NCI-H510A treated with DMSO at 0.1 percent for 48 hours (cell line): ENCODE measurements at regions not wholly inside any gene's neighbourhood (a gene's known extent, or its start where the extent isn't known, plus 50 kb on each side); places are given as distances from the start of the nearest gene placed in this dataset.
"Not testable (repeated sequence)": the region's sequence is repeated elsewhere in the genome, so short reads cannot be mapped to it uniquely, and the experiment has no call there.

Source experiments
- DNase-seq: peaks from one replicate; lab custom pipeline; 2025; lab: John Stamatoyannopoulos, UW

DNA sequence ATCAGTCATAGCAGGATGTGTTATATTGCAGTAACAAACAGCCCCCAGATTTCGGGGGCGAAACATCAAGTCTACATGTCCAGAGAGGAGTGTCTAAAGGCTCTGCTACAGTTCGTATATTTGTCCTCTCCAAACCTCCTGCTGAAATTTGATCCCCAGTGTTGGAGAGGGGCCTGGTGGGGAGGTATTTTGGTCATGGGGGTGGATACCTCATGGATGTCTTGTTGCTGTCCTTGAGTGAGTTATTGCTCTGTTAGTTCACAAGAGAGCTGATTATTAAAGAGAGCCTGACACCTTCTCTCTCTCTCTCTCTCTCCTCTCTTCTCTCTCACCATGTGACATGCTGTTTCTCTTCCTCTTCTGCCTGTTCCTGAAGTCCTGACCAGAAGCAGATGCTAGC, 343.7 kb downstream of the TCERG1L start:
- no peak for DNase-seq

- DNase-seq = no peak
These were observed 343.0 kb downstream of the TCERG1L start for GRCh38 chr10:130968511-130968910.

DNA sequence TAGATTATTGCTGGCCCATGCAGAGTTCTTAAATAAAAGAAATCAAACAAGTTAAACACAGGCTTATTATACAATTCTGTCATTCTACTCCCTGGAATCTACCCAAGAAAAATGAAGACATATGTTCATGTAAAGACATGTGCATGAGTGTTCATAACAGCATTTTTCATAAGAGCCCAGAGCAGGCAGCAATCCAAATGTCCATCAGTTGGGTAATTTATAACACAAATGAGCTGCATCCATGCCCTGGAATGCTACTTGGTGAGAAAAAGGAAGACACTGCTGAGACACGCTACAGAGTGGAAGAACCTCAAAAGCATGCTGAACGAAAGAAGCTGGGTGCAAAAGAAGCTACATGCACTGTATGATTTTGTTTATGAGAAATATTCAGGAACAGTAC, 342.6 kb downstream of the TCERG1L start:
- DNase-seq = no peak

GRCh38 chr10:130969700-130970099, 341.8 kb downstream of the TCERG1L start:
- no peak for DNase-seq

DNA sequence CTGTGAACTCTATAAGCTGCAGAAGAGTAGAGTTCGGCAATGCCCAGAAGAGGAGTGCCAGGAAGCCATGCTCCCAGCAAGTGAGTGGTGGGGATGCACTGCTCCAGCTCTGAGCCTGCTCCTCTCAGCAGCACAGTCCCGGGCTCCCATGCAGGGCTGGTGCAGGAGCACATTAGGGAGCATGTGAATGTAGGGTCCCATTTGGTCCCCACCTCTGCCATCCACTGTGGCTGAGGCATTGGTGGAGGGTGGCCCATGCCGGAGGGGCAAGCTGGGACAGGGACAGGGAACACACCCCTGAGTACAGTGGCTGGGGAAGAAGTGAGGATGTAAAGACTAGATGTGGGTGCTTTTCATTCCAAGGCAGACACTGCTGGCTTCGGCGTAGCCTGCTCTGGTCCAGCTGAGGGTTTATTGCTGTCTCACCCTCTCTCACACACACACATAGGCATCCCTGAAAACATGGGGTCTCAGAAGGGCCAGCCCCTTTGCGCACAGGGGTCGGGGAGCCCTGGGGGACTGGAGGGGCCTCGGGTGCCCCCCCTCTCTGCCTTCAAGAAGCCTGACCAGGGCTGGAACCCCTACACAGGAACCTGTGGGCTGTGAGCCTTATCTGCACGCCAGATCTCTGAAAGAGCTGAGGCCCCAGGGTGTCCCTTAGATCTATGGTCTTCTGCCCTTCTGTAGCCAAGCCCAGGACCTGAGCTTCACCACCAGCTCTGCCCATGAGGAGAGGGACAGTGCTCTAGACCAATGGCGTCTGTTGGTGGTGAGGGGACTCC, 341.0 kb downstream of the TCERG1L start:
- no peak for DNase-seq

DNA sequence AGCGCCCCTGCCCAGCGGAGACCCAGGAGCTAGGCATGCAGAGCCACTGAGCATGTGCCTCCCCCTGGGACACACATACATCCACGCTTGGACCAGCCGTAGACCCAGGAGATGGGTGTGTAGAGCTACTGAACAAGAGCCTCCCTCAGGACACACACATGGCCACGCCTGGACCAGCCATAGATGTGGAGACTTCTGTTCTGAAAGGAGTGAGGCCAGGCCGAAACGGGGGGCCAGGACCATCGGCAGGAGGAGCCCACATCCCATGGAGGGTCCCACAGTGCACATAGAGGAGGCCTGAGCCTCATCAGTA, 340.4 kb downstream of the TCERG1L start:
- no peak for DNase-seq

DNA sequence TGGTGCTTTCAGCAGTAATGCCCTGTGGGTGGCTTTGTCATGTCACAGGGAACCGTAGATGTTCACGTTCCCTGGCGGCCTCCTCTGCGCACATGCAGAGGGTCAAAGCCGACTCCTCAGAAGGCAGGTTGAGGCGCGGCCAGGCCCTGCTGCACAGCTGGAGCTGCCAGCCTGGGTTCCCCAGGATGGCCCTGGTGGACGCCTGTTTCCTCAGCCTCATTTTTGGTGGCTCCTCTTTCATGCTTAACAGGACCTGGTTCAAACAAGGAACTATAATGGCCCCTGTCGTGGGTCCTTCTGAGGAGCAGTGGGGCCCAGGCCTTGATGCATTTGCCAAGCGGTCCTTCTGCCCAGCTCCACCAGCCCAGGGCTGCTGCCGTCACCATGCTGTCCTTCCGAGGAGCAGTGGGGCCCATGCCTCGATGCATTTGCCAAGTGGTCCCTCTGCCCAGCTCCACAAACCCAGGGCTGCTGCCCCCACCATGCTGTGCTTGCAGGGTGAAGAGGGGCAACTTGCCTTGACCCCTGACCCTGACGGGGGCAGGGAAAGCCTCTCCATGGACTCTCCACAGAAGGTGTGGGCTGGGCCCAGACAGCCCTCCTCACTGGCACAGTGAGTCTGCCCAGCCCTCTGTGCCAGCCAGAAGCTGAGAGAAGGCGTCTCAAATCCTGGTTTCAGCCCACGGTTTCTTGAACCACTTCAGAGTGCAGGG, 338.2 kb downstream of the TCERG1L start:
- no peak for DNase-seq

- DNase-seq = no peak
These were observed 337.4 kb downstream of the TCERG1L start for GRCh38 chr10:130974166-130974565.

DNA sequence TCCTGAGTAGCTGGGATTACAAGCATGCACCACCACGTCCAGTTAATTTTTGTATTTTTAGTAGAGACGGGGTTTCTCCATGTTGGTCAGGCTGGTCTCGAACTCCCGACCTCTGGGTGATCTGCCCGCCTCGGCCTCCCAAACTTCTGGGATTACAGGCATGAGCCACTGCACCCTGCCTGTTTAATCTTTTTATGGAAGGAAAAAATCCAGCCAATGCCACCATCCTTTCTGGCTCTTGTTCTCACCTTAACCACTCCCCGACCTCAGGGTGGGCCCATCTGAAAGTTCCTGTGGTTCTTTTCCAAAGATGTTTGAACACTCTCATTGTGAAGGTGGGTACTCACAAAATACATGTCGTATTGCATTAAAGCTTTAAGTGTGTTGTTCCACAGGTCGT, 336.2 kb downstream of the TCERG1L start:
- not testable (repeated sequence) for DNase-seq

DNA sequence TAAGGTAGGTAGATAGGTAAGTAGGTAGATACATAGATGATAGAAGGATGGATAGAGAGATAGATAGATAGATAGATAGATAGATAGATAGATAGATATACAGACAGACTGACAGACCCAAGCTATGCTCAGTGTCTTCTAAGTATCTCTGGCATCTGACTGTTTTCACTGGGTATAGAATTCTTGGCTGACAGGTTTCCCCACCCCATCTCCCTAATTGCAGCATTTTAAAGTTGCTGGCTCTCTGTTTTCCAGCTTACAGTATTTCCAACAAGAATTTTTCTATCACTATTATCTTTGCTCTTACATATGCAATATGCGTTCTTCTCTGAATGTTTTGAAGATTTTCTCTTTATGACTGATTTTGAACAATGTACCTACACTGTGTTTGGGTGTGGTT, 328.7 kb downstream of the TCERG1L start:
- DNase-seq = no peak

DNA sequence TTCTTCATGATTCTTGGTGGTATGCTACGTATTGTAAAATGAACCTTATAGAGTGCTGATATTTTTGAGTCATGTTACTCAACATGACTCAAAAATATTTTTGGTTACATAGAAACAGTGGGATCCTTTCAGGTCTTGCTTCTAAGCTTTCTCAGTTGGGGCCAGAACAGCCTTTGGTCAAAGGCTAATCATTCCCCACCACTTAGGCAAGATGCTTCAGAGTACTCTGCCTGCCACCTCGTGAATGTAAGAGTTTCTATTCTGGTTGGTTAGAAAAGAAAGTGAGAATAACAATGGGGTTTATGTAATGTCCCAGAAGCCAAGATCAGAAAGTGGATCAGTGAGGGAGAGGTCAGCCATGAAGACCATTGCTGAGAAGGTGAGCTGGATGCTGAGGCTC, 327.8 kb downstream of the TCERG1L start:
- no peak for DNase-seq

GRCh38 chr10:130984686-130985085, 326.8 kb downstream of the TCERG1L start:
- no peak for DNase-seq

GRCh38 chr10:130985158-130985753, 326.3 kb downstream of the TCERG1L start:
- no peak for DNase-seq

- DNase-seq = no peak
These were observed 324.7 kb downstream of the TCERG1L start for GRCh38 chr10:130986846-130987245.

DNA sequence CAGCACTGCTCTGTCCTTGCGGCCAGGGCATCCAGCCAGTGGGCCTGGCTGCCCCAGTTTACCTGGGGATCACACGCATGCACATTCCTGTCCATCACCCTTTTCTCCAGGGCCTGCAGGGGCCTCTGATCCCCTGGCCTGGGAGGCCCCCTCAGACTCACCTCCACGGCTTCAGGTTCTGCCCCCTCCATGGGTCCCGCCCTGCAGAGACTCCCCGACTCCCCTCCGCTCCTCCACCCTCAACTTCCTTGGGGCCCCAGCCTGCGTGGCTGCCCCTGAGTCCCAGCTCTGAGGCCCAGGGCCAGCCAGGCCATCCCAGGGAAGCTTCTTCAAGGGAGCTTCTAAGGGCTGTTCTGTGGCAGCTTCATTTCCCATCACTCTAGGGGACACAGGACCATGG, 324.1 kb downstream of the TCERG1L start:
- DNase-seq = no peak

DNA sequence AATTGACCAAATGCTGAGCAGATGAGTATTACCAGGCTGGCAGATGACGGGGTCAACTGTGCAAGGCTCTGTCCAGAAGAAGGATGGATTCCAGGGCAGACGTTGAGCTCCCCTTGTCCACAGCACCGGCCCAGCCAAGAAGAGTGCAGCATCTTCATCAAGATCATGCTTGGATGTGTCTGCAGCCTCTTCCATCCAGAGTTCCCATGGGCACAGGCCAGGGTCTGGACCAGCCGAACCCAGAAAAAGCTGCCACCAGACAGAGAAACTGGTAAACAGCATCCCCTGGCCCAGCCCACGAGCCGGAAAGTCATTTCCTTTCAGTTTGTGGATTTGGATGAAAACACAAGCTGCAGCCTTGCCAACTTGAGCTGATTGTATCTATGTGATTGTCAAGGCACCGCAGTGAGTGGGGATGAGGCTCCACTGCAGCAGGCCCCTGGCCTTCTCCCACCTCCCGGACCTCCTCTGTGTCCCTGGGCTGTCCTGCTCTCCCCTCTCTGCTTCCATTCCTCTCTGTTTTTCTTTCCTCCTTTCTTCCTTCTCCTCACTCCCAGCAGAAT, 321.8 kb downstream of the TCERG1L start:
- DNase-seq = no peak

- no peak for DNase-seq
These were observed 321.0 kb downstream of the TCERG1L start for GRCh38 chr10:130990486-130990885.

GRCh38 chr10:130992802-130993523, 318.6 kb downstream of the TCERG1L start:
- no peak for DNase-seq

DNA sequence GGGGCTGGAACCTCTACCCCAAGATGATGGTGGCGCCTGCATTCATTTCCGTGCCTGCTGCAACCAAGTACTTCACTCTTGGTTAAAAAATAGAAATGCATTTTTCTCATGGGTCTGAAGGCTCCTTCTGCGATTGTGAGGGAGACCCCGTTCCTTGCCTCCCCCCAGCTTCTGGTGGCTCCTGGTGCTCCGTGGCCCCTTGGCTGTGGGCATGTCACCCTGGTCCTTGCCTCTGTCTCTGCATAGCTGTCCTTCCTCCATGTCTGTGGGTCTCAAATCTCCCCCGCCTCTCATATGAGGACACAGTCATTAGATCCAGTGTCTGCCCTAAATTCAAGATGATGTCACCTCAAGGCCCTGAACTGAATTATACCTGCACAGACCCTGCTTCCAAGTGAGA, 317.9 kb downstream of the TCERG1L start:
- DNase-seq = no peak

DNA sequence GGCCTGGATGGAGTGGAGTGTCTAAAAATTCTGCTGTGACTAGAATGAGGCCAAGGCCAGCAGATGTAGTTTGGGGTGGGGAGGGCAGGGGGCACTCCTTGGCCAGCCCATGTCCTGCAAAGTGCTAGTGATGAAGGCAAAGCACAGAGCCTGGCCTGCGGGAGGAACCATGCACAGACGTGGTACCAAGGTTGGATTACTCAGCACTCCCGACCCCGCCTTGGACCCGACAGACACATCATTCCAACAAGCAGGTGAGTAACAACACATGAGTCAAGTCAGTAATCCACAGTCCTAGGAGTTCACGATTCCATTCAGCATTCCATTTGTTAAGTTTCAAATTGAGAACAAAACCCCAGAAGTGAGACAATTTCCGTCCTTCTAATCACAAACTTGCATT, 317.3 kb downstream of the TCERG1L start:
- DNase-seq = no peak

GRCh38 chr10:130994845-130995244, 316.7 kb downstream of the TCERG1L start:
- DNase-seq = no peak

- DNase-seq = no peak
These were observed 314.1 kb downstream of the TCERG1L start for GRCh38 chr10:130997267-130998045.
